HepG2 (cell line): ENCODE measurements at regions not wholly inside any gene's neighbourhood (a gene's known extent, or its start where the extent isn't known, plus 50 kb on each side); places are given as distances from the start of the nearest gene placed in this dataset.

Source experiments
- ATAC-seq: fragments of 200-7000 bp; cut with Tn5 transposase; 3 replicates; pipeline ENCODE4 v1.9.1; 2020; ENCODE audit warnings: mild to moderate bottlenecking, moderate library complexity
- BruUV-seq: library from RNA; stranded (reverse); fragments of 400-500 nt; replicated peaks from 2 replicates; lab custom pipeline; 2021; lab: Mats Ljungman, UMichigan
- CTCF ChIA-PET: fragments of 300-600 bp; formaldehyde crosslinking; extraction: SDS; loops from one replicate; lab custom pipeline; 2021; ENCODE audit warnings: low total read pairs, inconsistent platforms, low intra/inter-chr PET ratio; lab: Yijun Ruan, JAX
- POLR2A ChIA-PET: fragments of 350-600 bp; sonication (Branson Sonifier 250); formaldehyde crosslinking; loops from one replicate; lab custom pipeline; 2020; ENCODE audit warnings: antibody characterized with exemption, inconsistent platforms; lab: Yijun Ruan, JAX
- DNase-seq: peaks from one replicate; pipeline ENCODE4 v3.0.0-alpha.2; 2015; ENCODE audit warnings: low spot score
- FAIRE-seq: peaks from 3 replicates; lab custom pipeline; 2011; peaks lifted over from hg19 to GRCh38; lab: Jason Lieb, UNC
- H2AFZ ChIP-seq: one replicate; pipeline ENCODE4 v1.6.1; 2011; ENCODE audit warnings: low read length, inconsistent platforms
- H3K27ac ChIP-seq: fragments of 300-600 bp; 3 replicates; pipeline ENCODE4 v1.8.0; 2011; ENCODE audit warnings: mixed run types, mild to moderate bottlenecking, mixed read lengths, low read length, inconsistent platforms; ENCODE audit not compliant: insufficient read depth; ENCODE audit errors: extremely low read length
- H3K27me3 ChIP-seq, 2 experiments: fragments of 200-600 bp in 1 of 2; 2 replicates in 1 of 2; 3 replicates in 1 of 2; pipeline versions ENCODE4 v1.6.0 to v1.8.0; 2011; ENCODE audit warnings: low read length in 2 of 2, mild to moderate bottlenecking in 2 of 2, moderate library complexity in 2 of 2, inconsistent platforms in 1 of 2; ENCODE audit not compliant: insufficient read depth in 2 of 2, control insufficient read depth in 1 of 2
- H3K36me3 ChIP-seq, 2 experiments: fragments of 200-600 bp in 1 of 2; replicated peaks in 1 of 2; 2 replicates in 1 of 2; 3 replicates in 1 of 2; pipeline versions ENCODE4 v1.5.1 to v1.8.0; 2011; ENCODE audit warnings: low read length in 2 of 2, inconsistent platforms in 1 of 2; ENCODE audit not compliant: insufficient read depth in 2 of 2, control insufficient read depth in 1 of 2
- H3K4me1 ChIP-seq: 2 replicates; pipeline ENCODE4 v1.5.1; 2012; ENCODE audit warnings: low read length, inconsistent platforms; ENCODE audit not compliant: insufficient read depth
- H3K4me2 ChIP-seq: 2 replicates; pipeline ENCODE4 v1.6.0; 2011; ENCODE audit warnings: low read depth, low read length, inconsistent platforms
- H3K4me3 ChIP-seq, 3 experiments: fragments of 200-600 bp in 1 of 3; sonication (generic), shearing (Covaris generic) in 1 of 3; replicated peaks in 1 of 3; 2 replicates each; pipeline ENCODE4 v1.5.1; 2011 to 2016; ENCODE audit warnings: low read length in 3 of 3, inconsistent platforms in 2 of 3, low read depth in 2 of 3, mild to moderate bottlenecking in 2 of 3, control low read depth in 1 of 3, mixed read lengths in 1 of 3; ENCODE audit not compliant: insufficient read depth in 1 of 3
- H3K79me2 ChIP-seq: one replicate; pipeline ENCODE4 v1.6.1; 2011; ENCODE audit warnings: low read length, inconsistent platforms; ENCODE audit not compliant: insufficient read depth
- H3K9ac ChIP-seq: 2 replicates; pipeline ENCODE4 v1.6.0; 2011; ENCODE audit warnings: mild to moderate bottlenecking, low read depth, low read length, inconsistent platforms; ENCODE audit not compliant: insufficient read depth
- H3K9me3 ChIP-seq: 2 replicates; pipeline ENCODE4 v1.5.1; 2012; ENCODE audit warnings: mild to moderate bottlenecking, low read length
- H4K20me1 ChIP-seq: 2 replicates; pipeline ENCODE4 v1.6.0; 2011; ENCODE audit warnings: inconsistent platforms, mild to moderate bottlenecking, low read length, moderate library complexity; ENCODE audit not compliant: insufficient read depth
- E2F1 ChIP-seq: sonication (generic); formaldehyde crosslinking; IDR thresholded peaks from 2 replicates; pipeline ENCODE4 v1.5.0; 2020; ENCODE audit warnings: missing genetic modification reagents
- MYNN ChIP-seq: sonication (generic); formaldehyde crosslinking; IDR thresholded peaks from 2 replicates; pipeline ENCODE4 v1.4.0; 2020; ENCODE audit warnings: mild to moderate bottlenecking, low read depth, missing genetic modification reagents
- ONECUT2 ChIP-seq: sonication (generic); formaldehyde crosslinking; IDR thresholded peaks from 2 replicates; pipeline ENCODE4 v1.4.0; 2020; ENCODE audit warnings: missing genetic modification reagents
- REST ChIP-seq, 2 experiments: IDR thresholded peaks; 2 replicates each; pipeline ENCODE4 v1.6.1; 2011 to 2012; ENCODE audit warnings: low read length in 2 of 2, borderline replicate concordance in 1 of 2, low read depth in 1 of 2, mild to moderate bottlenecking in 1 of 2, moderate library complexity in 1 of 2
- SPEN ChIP-seq: sonication (generic); formaldehyde crosslinking; IDR thresholded peaks from 2 replicates; pipeline ENCODE4 v1.5.1; 2020; ENCODE audit warnings: low read depth, mild to moderate bottlenecking, missing genetic modification reagents
- STAT6 ChIP-seq: sonication (generic); formaldehyde crosslinking; IDR thresholded peaks from 2 replicates; pipeline ENCODE4 v1.4.0; 2020; ENCODE audit warnings: missing genetic modification reagents, mild to moderate bottlenecking, borderline replicate concordance
- ZNF280D ChIP-seq: sonication (generic); formaldehyde crosslinking; IDR thresholded peaks from 2 replicates; pipeline ENCODE4 v1.5.1; 2020; ENCODE audit warnings: mild to moderate bottlenecking, missing genetic modification reagents
- ZNF740 ChIP-seq: sonication (generic); formaldehyde crosslinking; IDR thresholded peaks from 2 replicates; pipeline ENCODE4 v1.4.0; 2020; ENCODE audit warnings: missing genetic modification reagents
- ZUFSP ChIP-seq: sonication (generic); formaldehyde crosslinking; IDR thresholded peaks from 2 replicates; pipeline ENCODE4 v1.9.0; 2021; ENCODE audit warnings: missing genetic modification reagents, mild to moderate bottlenecking, borderline replicate concordance
- WGBS: methylation state at CpG from one replicate; pipeline ENCODE4 v1.1.6; 2017; ENCODE audit warnings: low lambda C conversion rate; 5-methylcytosine and 5-hydroxymethylcytosine counted together
- in situ Hi-C: cut with HindIII; loops from 2 replicates; pipeline ENCODE4 v1.10.0; 2017; ENCODE audit warnings: low pct_unique_long_range_greater_than_20kb; ENCODE audit not compliant: extremely low pct_ligation_motif_present
- intact Hi-C: fragments of 100-400 bp; cut with micrococcal nuclease; formaldehyde crosslinking; loops from one replicate; pipeline ENCODE4 v1.10.0; 2022; ENCODE audit not compliant: unreplicated experiment

- Histone ChIP-seq H3K9ac (no peak overlapping the region), H3K4me2 (no peak overlapping the region), H4K20me1 (no peaks in the 10 kb centered on the region), H3K27me3 (peaks cover 3 to 31% of the 10 kb centered on the region in 2 experiments; a peak in 2 of 5 replicates), H3K4me1 (no peaks in the 10 kb centered on the region), H3K36me3 (no peaks in the 10 kb centered on the region), H3K4me3 (no peak overlapping the region), H3K27ac (no peak overlapping the region), H2AFZ (no peak overlapping the region), H3K9me3 (no peaks in the 10 kb centered on the region), H3K79me2 (no peaks in the 10 kb centered on the region)
- in situ Hi-C loops = no loop called here
- ChIA-PET POLR2A (no interaction called here), CTCF (no interaction called here)
- ATAC-seq (no peak), DNase-seq (no peak), FAIRE-seq (no peak)
- 22% methylated on average over 11 of the region's 11 CpGs for WGBS
- intact Hi-C loops = no loop called here
- BruUV-seq = no TSS peak
- TF ChIP-seq ZNF740 (CRISPR knock-in tag) = no peak
- TF ChIP-seq E2F1 (CRISPR knock-in tag) = no peak
- no peak for TF ChIP-seq ZNF280D (CRISPR knock-in tag)
- TF ChIP-seq ONECUT2 (CRISPR knock-in tag) = no peak
- no peak for TF ChIP-seq STAT6
- TF ChIP-seq SPEN (CRISPR knock-in tag) = no peak
- no peak for TF ChIP-seq REST (IDR thresholded peaks at IDR 0.05; ENCODE audit: borderline replicate concordance in 1 of 2, low read depth in 1 of 2, low read length in 2 of 2)
- TF ChIP-seq MYNN (CRISPR knock-in tag) = no peak
- TF ChIP-seq ZUFSP (CRISPR knock-in tag) = no peak
Observed at GRCh38 chr12:113641426-113642030, 169.9 kb upstream of the LHX5 start.
